LNCAP (cell line): ENCODE measurements at regions not wholly inside any gene's neighbourhood (a gene's known extent, or its start where the extent isn't known, plus 50 kb on each side); places are given as distances from the start of the nearest gene placed in this dataset.

ENCODE experiments used
- TF ChIP-seq, protein P1 (sequence below): fragments of 450-650 bp; IDR thresholded peaks from 2 replicates; pipeline ENCODE4 v1.5.1; 2017; ENCODE audit warnings: mild to moderate bottlenecking

- TF ChIP-seq, protein P1, sequence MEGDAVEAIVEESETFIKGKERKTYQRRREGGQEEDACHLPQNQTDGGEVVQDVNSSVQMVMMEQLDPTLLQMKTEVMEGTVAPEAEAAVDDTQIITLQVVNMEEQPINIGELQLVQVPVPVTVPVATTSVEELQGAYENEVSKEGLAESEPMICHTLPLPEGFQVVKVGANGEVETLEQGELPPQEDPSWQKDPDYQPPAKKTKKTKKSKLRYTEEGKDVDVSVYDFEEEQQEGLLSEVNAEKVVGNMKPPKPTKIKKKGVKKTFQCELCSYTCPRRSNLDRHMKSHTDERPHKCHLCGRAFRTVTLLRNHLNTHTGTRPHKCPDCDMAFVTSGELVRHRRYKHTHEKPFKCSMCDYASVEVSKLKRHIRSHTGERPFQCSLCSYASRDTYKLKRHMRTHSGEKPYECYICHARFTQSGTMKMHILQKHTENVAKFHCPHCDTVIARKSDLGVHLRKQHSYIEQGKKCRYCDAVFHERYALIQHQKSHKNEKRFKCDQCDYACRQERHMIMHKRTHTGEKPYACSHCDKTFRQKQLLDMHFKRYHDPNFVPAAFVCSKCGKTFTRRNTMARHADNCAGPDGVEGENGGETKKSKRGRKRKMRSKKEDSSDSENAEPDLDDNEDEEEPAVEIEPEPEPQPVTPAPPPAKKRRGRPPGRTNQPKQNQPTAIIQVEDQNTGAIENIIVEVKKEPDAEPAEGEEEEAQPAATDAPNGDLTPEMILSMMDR = no peak
Observed at GRCh38 chr12:98037401-98038140, 477.8 kb upstream of the TMPO start.

- TF ChIP-seq, protein P1 = no peak
Observed at GRCh38 chr12:98042668-98043067, 472.7 kb upstream of the TMPO start.

DNA sequence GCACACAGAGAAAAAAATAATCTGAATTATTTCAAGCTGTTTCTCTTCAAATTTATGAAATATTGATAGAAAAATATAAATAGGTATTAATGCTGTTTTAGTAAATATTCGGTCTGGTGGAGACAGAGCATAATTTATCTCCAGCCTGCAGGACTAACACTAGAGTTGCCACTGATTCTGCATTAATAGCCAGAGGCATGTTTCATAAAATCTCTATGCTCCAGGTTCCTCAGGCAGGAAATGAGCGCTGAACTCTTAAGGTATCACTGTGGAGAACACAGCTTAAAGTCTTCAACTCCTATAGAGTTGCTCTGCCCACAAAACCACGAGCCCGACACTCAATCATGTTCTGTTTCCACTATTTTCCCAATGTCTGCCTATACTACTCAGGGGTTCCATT, 470.0 kb upstream of the TMPO start:
- TF ChIP-seq, protein P1 = no peak

- TF ChIP-seq, protein P1 = no peak
Observed at GRCh38 chr12:98048326-98048725, 467.1 kb upstream of the TMPO start.

DNA sequence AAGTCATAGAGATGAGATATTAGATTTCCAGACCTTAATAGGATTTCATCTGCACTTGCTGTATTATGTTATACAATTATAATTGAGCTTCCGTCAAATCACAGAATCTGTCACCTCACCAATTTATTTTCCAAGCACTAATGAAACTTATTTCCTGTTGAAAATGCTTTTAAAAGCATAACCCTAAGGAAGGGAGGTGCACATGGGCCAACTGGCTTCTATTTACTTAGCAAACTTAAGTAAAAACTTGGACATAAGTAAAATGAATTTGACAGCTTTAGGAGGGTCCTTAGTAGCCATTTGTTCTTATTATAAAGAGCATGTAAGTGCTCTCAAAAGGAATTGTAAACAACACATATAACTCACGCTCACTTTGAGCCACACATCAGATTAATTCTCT, 462.2 kb upstream of the TMPO start:
- TF ChIP-seq, protein P1 = no peak

- TF ChIP-seq, protein P1 = no peak
Observed at GRCh38 chr12:98057701-98058100, 457.7 kb upstream of the TMPO start.

GRCh38 chr12:98058213-98058612, 457.2 kb upstream of the TMPO start:
- TF ChIP-seq, protein P1 = no peak

- TF ChIP-seq, protein P1 = no peak
Observed at GRCh38 chr12:98058838-98059237, 456.6 kb upstream of the TMPO start.
